Loucy (cell line): ENCODE measurements at regions not wholly inside any gene's neighbourhood (a gene's known extent, or its start where the extent isn't known, plus 50 kb on each side); places are given as distances from the start of the nearest gene placed in this dataset.

Experiments
- CTCF ChIP-seq: fragments of 200-600 bp; sonication (generic); conservative IDR thresholded peaks from 2 replicates; pipeline ENCODE4 v1.5.1; 2014; ENCODE audit warnings: mild to moderate bottlenecking, antibody characterized with exemption, low read length
- EZH2phosphoT487 ChIP-seq: fragments of 200-600 bp; IDR thresholded peaks from 2 replicates; pipeline ENCODE4 v1.6.1; 2018; ENCODE audit warnings: antibody characterized with exemption, mild to moderate bottlenecking, moderate library complexity, borderline replicate concordance

GRCh38 chr18:47585136-47585535, 333.7 kb upstream of the SKOR2 start:
- TF ChIP-seq CTCF (no peak), EZH2phosphoT487 (no peak)
